CD4-positive, alpha-beta memory T cell (primary cell): ENCODE measurements at regions not wholly inside any gene's neighbourhood (a gene's known extent, or its start where the extent isn't known, plus 50 kb on each side); places are given as distances from the start of the nearest gene placed in this dataset.

Experiments used
- CTCF ChIA-PET: fragments of 350-600 bp; sonication (Branson Sonifier 250); formaldehyde crosslinking; loops from one replicate; lab custom pipeline; 2021; ENCODE audit warnings: inconsistent platforms; ENCODE audit not compliant: partially characterized antibody; lab: Charles Lee
- POLR2A ChIA-PET: fragments of 350-600 bp; sonication (Branson Sonifier 250); formaldehyde crosslinking; loops from one replicate; lab custom pipeline; 2021; ENCODE audit not compliant: partially characterized antibody; lab: Charles Lee
- DNase-seq, 5 donors: peaks; one replicate each; pipeline versions ENCODE4 v3.0.0 to v3.0.0-alpha.2; 2020 to 2022; ENCODE audit warnings: mixed read lengths in 1 of 5
- H3K27ac ChIP-seq: one replicate; pipeline ENCODE4 v1.7.0; 2013; ENCODE audit warnings: low read depth, low read length
- H3K27me3 ChIP-seq: 2 replicates; pipeline ENCODE4 v1.7.0; 2013; ENCODE audit warnings: mild to moderate bottlenecking, low read length, moderate library complexity; ENCODE audit not compliant: insufficient read depth
- H3K36me3 ChIP-seq: 2 replicates; pipeline ENCODE4 v1.7.0; 2013; ENCODE audit warnings: mild to moderate bottlenecking, low read length, moderate library complexity; ENCODE audit not compliant: insufficient read depth
- H3K4me1 ChIP-seq: 2 replicates; pipeline ENCODE4 v1.7.0; 2013; ENCODE audit warnings: mild to moderate bottlenecking, low read length, moderate library complexity; ENCODE audit not compliant: insufficient read depth
- H3K4me3 ChIP-seq, 2 donors: one replicate each; pipeline ENCODE4 v1.7.0; 2013; ENCODE audit warnings: low read length in 2 of 2, mild to moderate bottlenecking in 1 of 2
- H3K9me3 ChIP-seq, 2 donors: one replicate each; pipeline ENCODE4 v1.7.0; 2013; ENCODE audit warnings: low read length in 2 of 2, control low read depth in 1 of 2; ENCODE audit not compliant: control insufficient read depth in 1 of 2
- H3K27ac Mint-ChIP-seq, 7 donors: one replicate each; pipeline ENCODE4 v1.8.0; 2020 to 2021; ENCODE audit warnings: mixed read lengths in 7 of 7, mild to moderate bottlenecking in 6 of 7, inconsistent platforms in 3 of 7, moderate library complexity in 3 of 7
- H3K27me3 Mint-ChIP-seq, 2 donors: one replicate each; pipeline ENCODE4 v1.8.0; 2020 to 2021; ENCODE audit warnings: mixed read lengths in 2 of 2
- H3K36me3 Mint-ChIP-seq, 2 donors: one replicate each; pipeline ENCODE4 v1.8.0; 2020 to 2021; ENCODE audit warnings: mixed read lengths in 2 of 2, inconsistent platforms in 1 of 2, mild to moderate bottlenecking in 1 of 2
- H3K4me1 Mint-ChIP-seq, 4 donors: one replicate each; pipeline ENCODE4 v1.8.0; 2020 to 2021; ENCODE audit warnings: mixed read lengths in 4 of 4, mild to moderate bottlenecking in 1 of 4
- H3K4me3 Mint-ChIP-seq, 8 donors: one replicate each; pipeline ENCODE4 v1.8.0; 2020 to 2021; ENCODE audit warnings: mixed read lengths in 8 of 8, mild to moderate bottlenecking in 7 of 8, moderate library complexity in 6 of 8, inconsistent platforms in 3 of 8
- H3K9me3 Mint-ChIP-seq, 8 donors: one replicate each; pipeline ENCODE4 v1.8.0; 2020 to 2021; ENCODE audit warnings: mixed read lengths in 8 of 8, mild to moderate bottlenecking in 5 of 8, inconsistent platforms in 3 of 8, moderate library complexity in 1 of 8
- intact Hi-C: fragments of 100-400 bp; cut with micrococcal nuclease; formaldehyde crosslinking; loops from one replicate; pipeline ENCODE4 v1.15.1; 2023

DNA sequence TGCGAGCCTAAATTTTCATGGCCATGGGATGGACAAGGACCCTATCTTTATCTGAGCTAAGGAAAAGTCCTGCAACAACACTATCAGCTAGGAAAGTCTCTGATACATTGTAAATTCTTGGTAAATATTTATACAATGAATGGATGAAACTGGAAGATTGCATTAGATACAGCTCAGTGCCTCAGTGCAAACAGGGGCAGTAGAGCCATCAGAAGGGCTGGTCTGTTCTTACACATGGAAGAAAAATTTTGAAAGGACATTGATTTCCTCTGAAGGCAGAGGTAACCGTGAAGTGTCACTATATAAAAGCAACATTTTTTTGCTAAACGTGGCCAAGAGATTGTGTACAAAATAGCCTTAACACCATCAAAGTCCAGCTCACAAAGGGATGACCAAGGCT is 153.2 kb upstream of the GADL1 start:
- peaks cover 0 to 10% of the 10 kb centered on the region in 2 donors for H3K36me3 Mint-ChIP-seq
- CTCF ChIA-PET: no interaction called here
- H3K27ac Mint-ChIP-seq: no peak overlapping the region

GRCh38 chr3:31048143-31048542 is 153.7 kb upstream of the GADL1 start:
- H3K36me3 Mint-ChIP-seq: peaks cover 0 to 8% of the 10 kb centered on the region in 2 donors
- Histone ChIP-seq H3K27me3 (no peaks in the 10 kb centered on the region), H3K4me3 (no peak overlapping the region), H3K9me3 (no peaks in the 10 kb centered on the region), H3K27ac (no peak overlapping the region), H3K36me3 (no peaks in the 10 kb centered on the region), H3K4me1 (no peaks in the 10 kb centered on the region)
- H3K27me3 Mint-ChIP-seq: peaks cover 0 to 2% of the 10 kb centered on the region in 2 donors
- peaks cover 3 to 30% (median 12%) of the 10 kb centered on the region in 8 donors for H3K9me3 Mint-ChIP-seq
- no peak for DNase-seq
- peaks cover 0 to 3% (median under 1%) of the 10 kb centered on the region in 4 donors for H3K4me1 Mint-ChIP-seq
- H3K4me3 Mint-ChIP-seq: no peak overlapping the region
- CTCF ChIA-PET: no interaction called here
- intact Hi-C loops: no loop called here
- no peak overlapping the region for H3K27ac Mint-ChIP-seq
- POLR2A ChIA-PET: no interaction called here

More for the DNA sequence above, 153.2 kb upstream of the GADL1 start:
- intact Hi-C loops: no loop called here
- POLR2A ChIA-PET: no interaction called here
- DNase-seq: no peak
- Histone ChIP-seq H3K27ac (no peak overlapping the region), H3K4me3 (no peak overlapping the region), H3K27me3 (no peaks in the 10 kb centered on the region), H3K4me1 (no peaks in the 10 kb centered on the region), H3K36me3 (no peaks in the 10 kb centered on the region), H3K9me3 (no peaks in the 10 kb centered on the region)
- Mint-ChIP-seq H3K9me3 (peaks cover 3 to 30% (median 16%) of the 10 kb centered on the region in 8 donors), H3K4me1 (peaks cover 0 to 3% (median under 1%) of the 10 kb centered on the region in 4 donors), H3K4me3 (no peak overlapping the region), H3K27me3 (peaks cover 0 to 2% of the 10 kb centered on the region in 2 donors)

GRCh38 chr3:31050296-31050695 is 155.8 kb upstream of the GADL1 start:
- H3K27ac ChIP-seq: no peak overlapping the region
- Mint-ChIP-seq H3K4me1 (peaks cover 0 to 9% (median 3%) of the 10 kb centered on the region in 4 donors), H3K27me3 (peaks cover 0 to 2% of the 10 kb centered on the region in 2 donors), H3K36me3 (peaks cover 2 to 3% of the 10 kb centered on the region in 2 donors), H3K4me3 (no peak overlapping the region), H3K9me3 (peaks cover 0 to 21% (median 6%) of the 10 kb centered on the region in 8 donors), H3K27ac (no peak overlapping the region)
- POLR2A ChIA-PET: no interaction called here
- no peaks in the 10 kb centered on the region for H3K27me3 ChIP-seq
- H3K9me3 ChIP-seq: no peaks in the 10 kb centered on the region
- no peaks in the 10 kb centered on the region for H3K4me1 ChIP-seq
- DNase-seq: no peak
- intact Hi-C loops: no loop called here
- no peaks in the 10 kb centered on the region for H3K36me3 ChIP-seq
- CTCF ChIA-PET: no interaction called here
- no peak overlapping the region for H3K4me3 ChIP-seq

DNA sequence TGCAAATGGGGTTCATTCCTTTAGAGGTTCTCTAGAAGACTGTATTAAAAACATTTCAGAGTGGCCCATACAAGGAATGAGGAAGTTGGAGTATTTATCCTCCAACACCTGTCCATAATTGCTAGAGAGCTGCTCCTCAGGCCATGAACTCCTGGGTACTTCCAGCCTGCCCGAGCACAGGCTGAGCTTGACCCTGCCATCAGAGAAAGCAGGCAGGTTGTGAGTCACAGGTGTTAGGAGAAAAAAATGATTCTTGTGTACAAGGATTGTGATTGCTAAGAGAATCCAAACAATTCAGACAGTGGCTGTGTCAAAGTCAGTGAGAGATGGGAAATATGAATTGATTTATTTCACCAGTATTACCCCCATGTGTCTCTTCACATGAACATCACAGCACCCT is 156.8 kb upstream of the GADL1 start:
- H3K27me3 ChIP-seq: no peaks in the 10 kb centered on the region
- intact Hi-C loops: no loop called here
- H3K9me3 Mint-ChIP-seq: peaks cover 0 to 29% (median 10%) of the 10 kb centered on the region in 8 donors
- H3K4me3 Mint-ChIP-seq: peak overlapping the region in 1 of 8 donors; percentile 23
- H3K36me3 Mint-ChIP-seq: peaks cover 2 to 3% of the 10 kb centered on the region in 2 donors
- DNase-seq: no peak
- ChIA-PET CTCF (no interaction called here), POLR2A (no interaction called here)
- H3K36me3 ChIP-seq: no peaks in the 10 kb centered on the region
- no peak overlapping the region for H3K4me3 ChIP-seq
- H3K4me1 ChIP-seq: no peaks in the 10 kb centered on the region
- H3K27ac Mint-ChIP-seq: no peak overlapping the region
- no peaks in the 10 kb centered on the region for H3K9me3 ChIP-seq
- peaks cover 0 to 9% (median 3%) of the 10 kb centered on the region in 4 donors for H3K4me1 Mint-ChIP-seq
- peaks cover 0 to 2% of the 10 kb centered on the region in 2 donors for H3K27me3 Mint-ChIP-seq
- H3K27ac ChIP-seq: no peak overlapping the region

DNA sequence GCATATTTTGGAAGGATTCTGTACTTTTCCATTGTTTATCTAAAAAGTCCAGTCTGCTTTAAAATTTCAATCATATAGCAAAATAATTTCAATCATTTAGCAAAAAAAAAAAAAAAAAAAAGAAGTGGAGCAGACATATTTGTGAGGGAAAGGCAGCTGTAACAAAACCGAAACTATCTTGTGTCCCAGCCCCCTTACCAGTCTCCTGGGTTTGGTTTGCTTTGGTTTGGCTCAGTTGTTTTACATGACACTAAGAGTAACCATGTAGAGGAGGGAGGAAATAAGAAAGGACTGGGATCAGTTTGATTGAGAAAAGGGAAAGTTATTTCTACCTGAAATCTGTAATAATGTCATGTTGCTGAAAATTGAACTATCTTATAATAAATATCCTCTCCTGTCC is 158.8 kb upstream of the GADL1 start:
- DNase-seq: no peak
- POLR2A ChIA-PET: no interaction called here
- H3K4me1 ChIP-seq: no peaks in the 10 kb centered on the region
- H3K9me3 ChIP-seq: no peaks in the 10 kb centered on the region
- H3K27me3 Mint-ChIP-seq: peaks cover 0 to 2% of the 10 kb centered on the region in 2 donors
- no peak overlapping the region for H3K27ac ChIP-seq
- peaks cover 3 to 42% (median 15%) of the 10 kb centered on the region in 8 donors for H3K9me3 Mint-ChIP-seq
- H3K4me3 Mint-ChIP-seq: no peak overlapping the region
- H3K4me3 ChIP-seq: no peak overlapping the region
- intact Hi-C loops: no loop called here
- H3K36me3 ChIP-seq: no peaks in the 10 kb centered on the region
- H3K36me3 Mint-ChIP-seq: peaks cover 2 to 3% of the 10 kb centered on the region in 2 donors
- peaks cover 0 to 9% (median 4%) of the 10 kb centered on the region in 4 donors for H3K4me1 Mint-ChIP-seq
- CTCF ChIA-PET: no interaction called here
- no peaks in the 10 kb centered on the region for H3K27me3 ChIP-seq
- no peak overlapping the region for H3K27ac Mint-ChIP-seq

DNA sequence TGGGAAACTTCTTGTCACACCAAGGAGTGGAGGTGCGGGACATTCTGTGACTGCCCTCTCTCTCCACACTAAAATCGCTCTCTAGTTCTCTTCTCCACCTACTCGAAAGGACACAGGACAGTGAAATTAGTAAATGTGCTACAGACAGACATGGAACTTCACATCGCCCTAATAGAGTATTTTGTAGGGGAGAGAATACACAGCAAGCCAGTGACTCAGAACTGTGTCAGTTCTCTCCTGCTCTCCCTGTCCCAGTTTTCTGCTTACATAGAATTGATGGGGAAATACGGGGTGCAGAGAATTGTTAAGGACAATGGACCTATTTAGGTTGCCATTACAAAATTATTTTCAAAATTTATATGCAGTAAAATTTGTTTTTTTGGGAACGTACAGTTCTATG is 159.6 kb upstream of the GADL1 start:
- H3K36me3 Mint-ChIP-seq: peaks cover 2 to 4% of the 10 kb centered on the region in 2 donors

DNA sequence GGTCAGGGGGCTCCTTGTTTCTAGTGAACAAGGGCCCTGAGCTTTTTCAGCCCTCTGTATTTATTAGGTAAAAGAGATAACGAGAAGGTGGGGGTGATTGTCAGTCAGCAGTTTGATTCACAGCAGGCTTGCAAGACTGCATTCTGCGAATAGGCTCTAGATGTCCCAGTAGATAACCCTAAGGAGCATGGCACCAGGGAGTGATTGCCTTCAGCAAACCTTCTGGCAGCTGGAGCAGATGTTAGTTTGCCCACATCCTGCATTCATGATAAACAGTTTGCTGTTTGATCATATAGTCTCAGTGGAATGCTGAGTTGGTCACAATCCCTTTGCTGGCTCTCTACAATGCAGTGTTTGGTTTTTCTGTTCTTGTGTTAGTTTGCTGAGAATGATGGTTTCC is 161.3 kb upstream of the GADL1 start:
- Mint-ChIP-seq H3K27ac (no peak overlapping the region), H3K4me3 (no peak overlapping the region), H3K9me3 (peaks cover 4 to 58% (median 25%) of the 10 kb centered on the region in 8 donors), H3K27me3 (peaks cover 0 to 2% of the 10 kb centered on the region in 2 donors), H3K4me1 (peaks cover 0 to 6% (median 4%) of the 10 kb centered on the region in 4 donors), H3K36me3 (peaks cover 3 to 14% of the 10 kb centered on the region in 2 donors)
- DNase-seq: no peak
- H3K4me3 ChIP-seq: no peak overlapping the region
- POLR2A ChIA-PET: no interaction called here
- H3K27me3 ChIP-seq: no peaks in the 10 kb centered on the region
- H3K27ac ChIP-seq: no peak overlapping the region
- H3K36me3 ChIP-seq: no peaks in the 10 kb centered on the region
- CTCF ChIA-PET: no interaction called here
- no peaks in the 10 kb centered on the region for H3K4me1 ChIP-seq
- H3K9me3 ChIP-seq: no peaks in the 10 kb centered on the region
- intact Hi-C loops: no loop called here

More for the DNA sequence above, 159.6 kb upstream of the GADL1 start:
- POLR2A ChIA-PET: no interaction called here
- no peak for DNase-seq
- peaks cover 3 to 47% (median 18%) of the 10 kb centered on the region in 8 donors for H3K9me3 Mint-ChIP-seq
- Histone ChIP-seq H3K36me3 (no peaks in the 10 kb centered on the region), H3K9me3 (no peaks in the 10 kb centered on the region), H3K4me1 (no peaks in the 10 kb centered on the region), H3K4me3 (no peak overlapping the region), H3K27me3 (no peaks in the 10 kb centered on the region), H3K27ac (no peak overlapping the region)
- no peak overlapping the region for H3K27ac Mint-ChIP-seq
- H3K4me1 Mint-ChIP-seq: peaks cover 0 to 9% (median 4%) of the 10 kb centered on the region in 4 donors
- intact Hi-C loops: no loop called here
- H3K27me3 Mint-ChIP-seq: peaks cover 0 to 2% of the 10 kb centered on the region in 2 donors
- H3K4me3 Mint-ChIP-seq: no peak overlapping the region
- CTCF ChIA-PET: no interaction called here
